H9 (cell line): ENCODE measurements at regions not wholly inside any gene's neighbourhood (a gene's known extent, or its start where the extent isn't known, plus 50 kb on each side); places are given as distances from the start of the nearest gene placed in this dataset.
"Not testable (repeated sequence)": the region's sequence is repeated elsewhere in the genome, so short reads cannot be mapped to it uniquely, and the experiment has no call there.

Experiments used
- DNase-seq: peaks from one replicate; pipeline ENCODE4 v3.0.0-alpha.2; 2017
- H2AFZ ChIP-seq: one replicate; pipeline ENCODE4 v1.6.1; 2013; ENCODE audit warnings: mild to moderate bottlenecking, low read length, control low read depth, moderate library complexity
- H2AK5ac ChIP-seq: 2 replicates; pipeline ENCODE4 v1.6.1; 2013; ENCODE audit warnings: low read length, control low read depth, mixed read lengths; ENCODE audit not compliant: insufficient read length
- H2BK120ac ChIP-seq: one replicate; pipeline ENCODE4 v1.6.1; 2013; ENCODE audit warnings: low read depth, mild to moderate bottlenecking, low read length, control low read depth, inconsistent platforms; ENCODE audit not compliant: poor library complexity, severe bottlenecking
- H2BK12ac ChIP-seq: 2 replicates; pipeline ENCODE4 v1.6.1; 2013; ENCODE audit warnings: low read length, control low read depth, mixed read lengths, low read depth; ENCODE audit not compliant: insufficient read length
- H2BK15ac ChIP-seq: 2 replicates; pipeline ENCODE4 v1.6.1; 2013; ENCODE audit warnings: low read depth, low read length, control low read depth
- H2BK20ac ChIP-seq: one replicate; pipeline ENCODE4 v1.6.1; 2013; ENCODE audit warnings: low read depth, mild to moderate bottlenecking, low read length, control low read depth, inconsistent platforms; ENCODE audit not compliant: poor library complexity, severe bottlenecking
- H2BK5ac ChIP-seq: 2 replicates; pipeline ENCODE4 v1.6.1; 2013; ENCODE audit warnings: low read length, control low read depth, mixed read lengths; ENCODE audit not compliant: insufficient read length
- H3K14ac ChIP-seq: 2 replicates; pipeline ENCODE4 v1.6.1; 2013; ENCODE audit warnings: low read length, control low read depth; ENCODE audit not compliant: insufficient read depth
- H3K18ac ChIP-seq: 2 replicates; pipeline ENCODE4 v1.6.1; 2013; ENCODE audit warnings: low read depth, mild to moderate bottlenecking, mixed read lengths, low read length, control low read depth; ENCODE audit not compliant: insufficient read length
- H3K23ac ChIP-seq: 2 replicates; pipeline ENCODE4 v1.6.1; 2013; ENCODE audit warnings: low read length, control low read depth, mixed read lengths, low read depth; ENCODE audit not compliant: insufficient read length
- H3K23me2 ChIP-seq: 2 replicates; pipeline ENCODE4 v1.6.1; 2013; ENCODE audit warnings: low read depth, mild to moderate bottlenecking, mixed read lengths, low read length, control low read depth; ENCODE audit not compliant: insufficient read length, poor library complexity, severe bottlenecking
- H3K27ac ChIP-seq: 2 replicates; pipeline ENCODE4 v1.5.1; 2013; ENCODE audit warnings: low read length, control low read depth, mixed read lengths, low read depth; ENCODE audit not compliant: insufficient read length
- H3K27me3 ChIP-seq: 2 replicates; pipeline ENCODE4 v1.6.1; 2013; ENCODE audit warnings: low read length, control low read depth, inconsistent platforms; ENCODE audit not compliant: insufficient read depth
- H3K4ac ChIP-seq: 2 replicates; pipeline ENCODE4 v1.6.1; 2013; ENCODE audit warnings: low read depth, mild to moderate bottlenecking, control low read depth, inconsistent platforms, low read length, moderate library complexity
- H3K4me1 ChIP-seq: 2 replicates; pipeline ENCODE4 v1.6.1; 2013; ENCODE audit warnings: low read length, control low read depth, inconsistent platforms; ENCODE audit not compliant: insufficient read depth
- H3K4me2 ChIP-seq: 2 replicates; pipeline ENCODE4 v1.6.1; 2013; ENCODE audit warnings: low read length, control low read depth, mixed read lengths; ENCODE audit not compliant: insufficient read length, insufficient read depth
- H3K56ac ChIP-seq: 2 replicates; pipeline ENCODE4 v1.6.1; 2013; ENCODE audit warnings: low read depth, mild to moderate bottlenecking, mixed read lengths, low read length, control low read depth; ENCODE audit not compliant: insufficient read length
- H3K79me1 ChIP-seq: 2 replicates; pipeline ENCODE4 v1.6.1; 2013; ENCODE audit warnings: low read depth, mild to moderate bottlenecking, moderate library complexity, low read length, control low read depth, inconsistent platforms; ENCODE audit not compliant: insufficient read depth, poor library complexity, severe bottlenecking
- H3K79me2 ChIP-seq: 2 replicates; pipeline ENCODE4 v1.6.1; 2013; ENCODE audit warnings: low read length, control low read depth, inconsistent platforms; ENCODE audit not compliant: insufficient read depth
- H3K9ac ChIP-seq: 2 replicates; pipeline ENCODE4 v1.6.1; 2013; ENCODE audit warnings: low read length, control low read depth, mixed read lengths; ENCODE audit not compliant: insufficient read length; ENCODE audit errors: extremely low read depth
- H3K9me3 ChIP-seq: one replicate; pipeline ENCODE4 v1.6.1; 2013; ENCODE audit warnings: low read depth, low read length, inconsistent platforms; ENCODE audit not compliant: control insufficient read depth
- H3T11ph ChIP-seq: one replicate; pipeline ENCODE4 v1.6.1; 2013; ENCODE audit warnings: mild to moderate bottlenecking, low read length, control low read depth, inconsistent platforms
- H4K20me1 ChIP-seq: one replicate; pipeline ENCODE4 v1.6.1; 2013; ENCODE audit not compliant: control insufficient read depth, insufficient read length, insufficient read depth
- H4K5ac ChIP-seq: 2 replicates; pipeline ENCODE4 v1.6.1; 2013; ENCODE audit warnings: low read depth, mild to moderate bottlenecking, mixed read lengths, low read length, control low read depth; ENCODE audit not compliant: insufficient read length
- H4K8ac ChIP-seq: replicated peaks from 2 replicates; pipeline ENCODE4 v1.6.1; 2013; ENCODE audit warnings: low read length, control low read depth, mixed read lengths, low read depth; ENCODE audit not compliant: insufficient read length
- H4K91ac ChIP-seq: 2 replicates; pipeline ENCODE4 v1.6.1; 2013; ENCODE audit warnings: low read depth, mild to moderate bottlenecking, moderate library complexity, mixed read lengths, low read length, control low read depth; ENCODE audit not compliant: insufficient read length
- H3K27ac Mint-ChIP-seq, 3 experiments: 2 replicates in 2 of 3; 3 replicates in 1 of 3; pipeline ENCODE4 v1.8.0; 2020 to 2021; ENCODE audit warnings: mixed read lengths in 3 of 3, mild to moderate bottlenecking in 1 of 3, moderate library complexity in 1 of 3
- H3K27me3 Mint-ChIP-seq: 2 replicates; pipeline ENCODE4 v1.8.0; 2021; ENCODE audit warnings: low read depth, mild to moderate bottlenecking, moderate library complexity, mixed read lengths
- H3K36me3 Mint-ChIP-seq, 3 experiments: 2 replicates in 2 of 3; 3 replicates in 1 of 3; pipeline ENCODE4 v1.8.0; 2020 to 2021; ENCODE audit warnings: low read depth in 3 of 3, mixed read lengths in 3 of 3; ENCODE audit not compliant: insufficient read depth in 1 of 3
- H3K4me1 Mint-ChIP-seq, 2 experiments: 2 replicates each; pipeline ENCODE4 v1.8.0; 2020; ENCODE audit warnings: mixed read lengths in 2 of 2
- H3K4me3 Mint-ChIP-seq, 2 experiments: 2 replicates in 1 of 2; 3 replicates in 1 of 2; pipeline ENCODE4 v1.8.0; 2020 to 2021; ENCODE audit warnings: mild to moderate bottlenecking in 2 of 2, mixed read lengths in 2 of 2, moderate library complexity in 1 of 2
- H3K9me3 Mint-ChIP-seq, 2 experiments: 2 replicates in 1 of 2; 3 replicates in 1 of 2; pipeline ENCODE4 v1.8.0; 2020; ENCODE audit warnings: mild to moderate bottlenecking in 2 of 2, mixed read lengths in 2 of 2, moderate library complexity in 1 of 2
- WGBS: extraction: QIAGEN DNeasy Blood & Tissue Kit; methylation state at CpG from one replicate; pipeline ENCODE4 v1.1.7; 2013; ENCODE audit warnings: missing lambda C conversion rate, low lambda C conversion rate, mixed read lengths; ENCODE audit not compliant: insufficient read length; ENCODE audit errors: extremely low coverage; 5-methylcytosine and 5-hydroxymethylcytosine counted together
- TF ChIP-seq, protein P1 (sequence below): fragments of 200-600 bp; sonication (generic); conservative IDR thresholded peaks from 3 replicates; pipeline ENCODE4 v1.8.0; 2021; ENCODE audit warnings: antibody characterized with exemption, mild to moderate bottlenecking

GRCh38 chr3:30481241-30481640 lies 125.2 kb upstream of the TGFBR2 start:
- H3K27me3 ChIP-seq = no peaks in the 10 kb centered on the region
- H3K18ac ChIP-seq = no peak overlapping the region
- Mint-ChIP-seq H3K27ac (no peak overlapping the region), H3K27me3 (no peaks in the 10 kb centered on the region), H3K9me3 (peaks cover 6 to 13% of the 10 kb centered on the region in 2 experiments; a peak in 4 of 5 replicates), H3K4me3 (no peak overlapping the region), H3K36me3 (peaks cover 3 to 11% (median 7%) of the 10 kb centered on the region in 3 experiments; a peak in 6 of 7 replicates), H3K4me1 (no peaks in the 10 kb centered on the region)
- H2BK12ac ChIP-seq = no peak overlapping the region
- no peak overlapping the region for H3K56ac ChIP-seq
- no peak overlapping the region for H2BK20ac ChIP-seq
- H3K79me2 ChIP-seq = no peaks in the 10 kb centered on the region
- H3K9ac ChIP-seq = no peak overlapping the region
- H3K23ac ChIP-seq = no peak overlapping the region
- H2AFZ ChIP-seq = no peak overlapping the region
- H3K9me3 ChIP-seq = no peaks in the 10 kb centered on the region
- H3K14ac ChIP-seq = no peak overlapping the region
- H3T11ph ChIP-seq = no peak overlapping the region
- H2AK5ac ChIP-seq = no peak overlapping the region
- TF ChIP-seq, protein P1, sequence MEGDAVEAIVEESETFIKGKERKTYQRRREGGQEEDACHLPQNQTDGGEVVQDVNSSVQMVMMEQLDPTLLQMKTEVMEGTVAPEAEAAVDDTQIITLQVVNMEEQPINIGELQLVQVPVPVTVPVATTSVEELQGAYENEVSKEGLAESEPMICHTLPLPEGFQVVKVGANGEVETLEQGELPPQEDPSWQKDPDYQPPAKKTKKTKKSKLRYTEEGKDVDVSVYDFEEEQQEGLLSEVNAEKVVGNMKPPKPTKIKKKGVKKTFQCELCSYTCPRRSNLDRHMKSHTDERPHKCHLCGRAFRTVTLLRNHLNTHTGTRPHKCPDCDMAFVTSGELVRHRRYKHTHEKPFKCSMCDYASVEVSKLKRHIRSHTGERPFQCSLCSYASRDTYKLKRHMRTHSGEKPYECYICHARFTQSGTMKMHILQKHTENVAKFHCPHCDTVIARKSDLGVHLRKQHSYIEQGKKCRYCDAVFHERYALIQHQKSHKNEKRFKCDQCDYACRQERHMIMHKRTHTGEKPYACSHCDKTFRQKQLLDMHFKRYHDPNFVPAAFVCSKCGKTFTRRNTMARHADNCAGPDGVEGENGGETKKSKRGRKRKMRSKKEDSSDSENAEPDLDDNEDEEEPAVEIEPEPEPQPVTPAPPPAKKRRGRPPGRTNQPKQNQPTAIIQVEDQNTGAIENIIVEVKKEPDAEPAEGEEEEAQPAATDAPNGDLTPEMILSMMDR = no peak
- no peak overlapping the region for H4K5ac ChIP-seq
- no peaks in the 10 kb centered on the region for H3K23me2 ChIP-seq
- H3K79me1 ChIP-seq = no peaks in the 10 kb centered on the region
- no peak overlapping the region for H3K4me2 ChIP-seq
- H3K4ac ChIP-seq = no peak overlapping the region
- no peak overlapping the region for H2BK5ac ChIP-seq
- no peak overlapping the region for H2BK120ac ChIP-seq
- no peak overlapping the region for H3K27ac ChIP-seq
- H2BK15ac ChIP-seq = no peak overlapping the region
- DNase-seq = no peak
- WGBS = no CpG with 5 or more reads among the region's 1 CpG
- H4K20me1 ChIP-seq = no peaks in the 10 kb centered on the region
- H3K4me1 ChIP-seq = no peaks in the 10 kb centered on the region
- H4K91ac ChIP-seq = no peak overlapping the region
- no peak overlapping the region for H4K8ac ChIP-seq

- not testable (repeated sequence) for H3K27me3 Mint-ChIP-seq, H2BK120ac ChIP-seq, H3K14ac ChIP-seq, H3K9ac ChIP-seq, H3K27ac ChIP-seq, H2AK5ac ChIP-seq, H3K36me3 Mint-ChIP-seq, H2BK5ac ChIP-seq, H2BK15ac ChIP-seq, H2AFZ ChIP-seq, H3K9me3 ChIP-seq, H4K20me1 ChIP-seq, H3K23ac ChIP-seq, H4K5ac ChIP-seq, H3K4me2 ChIP-seq, H3K27ac Mint-ChIP-seq, H3T11ph ChIP-seq, H2BK12ac ChIP-seq, H3K4me3 Mint-ChIP-seq, H3K4ac ChIP-seq, H3K4me1 ChIP-seq, DNase-seq, H3K23me2 ChIP-seq, H3K27me3 ChIP-seq, H4K8ac ChIP-seq, H3K79me2 ChIP-seq, H2BK20ac ChIP-seq, H3K4me1 Mint-ChIP-seq, H3K56ac ChIP-seq, H3K79me1 ChIP-seq, H3K18ac ChIP-seq, H4K91ac ChIP-seq
- H3K9me3 Mint-ChIP-seq = peaks cover 6 to 12% of the 10 kb centered on the region in 2 experiments; a peak in 4 of 5 replicates
- WGBS = no CpG with 5 or more reads among the region's 3 CpGs
These were observed 122.2 kb upstream of the TGFBR2 start for GRCh38 chr3:30484229-30484628.
